Kidney (tissue), 13 donors: ENCODE measurements at regions not wholly inside any gene's neighbourhood (a gene's known extent, or its start where the extent isn't known, plus 50 kb on each side); places are given as distances from the start of the nearest gene placed in this dataset.
A peak's percentile ranks its signal among the peaks of the same experiment; 100 is the strongest.

Experiments used
- DNase-seq, 5 donors: peaks; one replicate each; pipeline ENCODE4 v3.0.0-alpha.2; 2013 to 2020
- FAIRE-seq: peaks from 2 replicates; lab custom pipeline; 2012; peaks lifted over from hg19 to GRCh38; lab: Jason Lieb, UNC
- H3K27ac ChIP-seq, 2 donors: one replicate each; pipeline ENCODE4 v1.7.0; 2013; ENCODE audit warnings: low read depth in 2 of 2, low read length in 2 of 2, inconsistent platforms in 1 of 2
- H3K27me3 ChIP-seq: one replicate; pipeline ENCODE4 v1.7.1; 2013; ENCODE audit warnings: low read length, inconsistent platforms; ENCODE audit not compliant: control insufficient read depth, insufficient read depth
- H3K36me3 ChIP-seq, 3 donors: one replicate each; pipeline versions ENCODE4 v1.7.0 to v1.7.1; 2013; ENCODE audit warnings: low read length in 3 of 3, control low read depth in 1 of 3, inconsistent platforms in 1 of 3; ENCODE audit not compliant: insufficient read depth in 3 of 3, control insufficient read depth in 2 of 3
- H3K4me1 ChIP-seq, 3 donors: one replicate each; pipeline versions ENCODE4 v1.7.0 to v1.7.1; 2013; ENCODE audit warnings: low read length in 3 of 3, inconsistent platforms in 1 of 3, low read depth in 1 of 3; ENCODE audit not compliant: control insufficient read depth in 2 of 3, insufficient read depth in 2 of 3
- H3K4me3 ChIP-seq, 3 donors: one replicate each; pipeline versions ENCODE4 v1.7.0 to v1.8.1; 2013; ENCODE audit warnings: low read length in 3 of 3, control low read depth in 1 of 3, inconsistent platforms in 1 of 3
- H3K9ac ChIP-seq, 3 donors: one replicate each; pipeline versions ENCODE4 v1.7.0 to v1.7.1; 2013; ENCODE audit warnings: low read length in 3 of 3, control low read depth in 1 of 3, inconsistent platforms in 1 of 3
- H3K9me3 ChIP-seq, 3 donors: one replicate each; pipeline versions ENCODE4 v1.7.0 to v1.7.1; 2013; ENCODE audit warnings: low read length in 3 of 3, control low read depth in 1 of 3, inconsistent platforms in 1 of 3; ENCODE audit not compliant: control insufficient read depth in 2 of 3, insufficient read depth in 1 of 3
- CTCF ChIP-seq: IDR thresholded peaks from 3 replicates; pipeline ENCODE4 v1.5.1; 2012; ENCODE audit warnings: mild to moderate bottlenecking, moderate library complexity, borderline replicate concordance; ENCODE audit not compliant: insufficient read depth; ENCODE audit errors: extremely low read depth
- intact Hi-C: fragments of 100-400 bp; cut with DNase I; formaldehyde crosslinking; loops from one replicate; pipeline ENCODE4 v1.11.1; 2022
- donor health status: control.
- donor health status: control.
- donor health status: control.
- donor health status: control.
- donor health status: control.
- donor health status: DM: yes; HTN: yes; CAD: no.
- donor health status: Normal renal cell carcinoma (clear cell type).

- Histone ChIP-seq H3K27ac (no peak overlapping the region), H3K27me3 (no peaks in the 10 kb centered on the region), H3K4me1 (peaks cover 0 to 3% (median 0%) of the 10 kb centered on the region in 3 donors), H3K9ac (no peak overlapping the region), H3K9me3 (no peaks in the 10 kb centered on the region), H3K36me3 (no peaks in the 10 kb centered on the region), H3K4me3 (no peak overlapping the region)
- DNase-seq, result peak in 1 of 5 donors; percentile 14
- FAIRE-seq, result no peak
- intact Hi-C loops, result no loop called here
- no peak for TF ChIP-seq CTCF
Measured at GRCh38 chr10:78700816-78701520, 367.8 kb upstream of the ZMIZ1 start.

GRCh38 chr10:78702186-78702585 is 366.6 kb upstream of the ZMIZ1 start:
- Histone ChIP-seq H3K9ac (no peak overlapping the region), H3K27me3 (no peaks in the 10 kb centered on the region), H3K27ac (no peak overlapping the region), H3K9me3 (no peaks in the 10 kb centered on the region), H3K4me1 (peaks cover 0 to 3% (median 0%) of the 10 kb centered on the region in 3 donors), H3K4me3 (no peak overlapping the region), H3K36me3 (no peaks in the 10 kb centered on the region)
- DNase-seq (no peak), FAIRE-seq (no peak)
- intact Hi-C loops, result no loop called here
- TF ChIP-seq CTCF, result no peak

- Histone ChIP-seq H3K9ac (no peak overlapping the region), H3K27ac (no peak overlapping the region), H3K4me1 (peaks cover 0 to 3% (median 0%) of the 10 kb centered on the region in 3 donors), H3K27me3 (no peaks in the 10 kb centered on the region), H3K4me3 (no peak overlapping the region), H3K36me3 (no peaks in the 10 kb centered on the region), H3K9me3 (no peaks in the 10 kb centered on the region)
- no peak for TF ChIP-seq CTCF
- intact Hi-C loops, result no loop called here
- DNase-seq (no peak), FAIRE-seq (no peak)
Measured at GRCh38 chr10:78702876-78703275, 365.9 kb upstream of the ZMIZ1 start.
